ENCODE measurements at regions not wholly inside any gene's neighbourhood (a gene's known extent, or its start where the extent isn't known, plus 50 kb on each side); places are given as distances from the start of the nearest gene placed in this dataset.

DNA sequence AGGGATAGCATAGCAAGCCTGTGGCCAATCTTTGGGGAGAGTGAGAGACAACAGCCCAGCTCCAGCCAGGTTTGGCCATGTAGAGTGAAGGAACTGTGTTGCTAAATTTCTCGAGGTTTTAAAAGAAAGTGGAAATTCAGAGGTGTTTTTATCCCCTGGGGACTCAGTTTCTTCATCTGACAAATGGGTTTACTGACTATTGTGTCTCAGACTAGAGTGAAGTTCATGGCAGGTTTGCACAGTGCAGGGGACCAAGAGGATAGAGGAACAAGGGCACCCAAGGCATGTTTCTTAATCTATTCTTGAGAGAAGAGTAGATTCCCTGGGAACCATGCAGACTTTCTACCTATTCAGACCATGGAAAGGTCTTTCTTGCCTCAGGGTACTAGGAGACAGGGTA is 555.8 kb upstream of the C16orf82 start:
- TF ChIP-seq, protein P1, sequence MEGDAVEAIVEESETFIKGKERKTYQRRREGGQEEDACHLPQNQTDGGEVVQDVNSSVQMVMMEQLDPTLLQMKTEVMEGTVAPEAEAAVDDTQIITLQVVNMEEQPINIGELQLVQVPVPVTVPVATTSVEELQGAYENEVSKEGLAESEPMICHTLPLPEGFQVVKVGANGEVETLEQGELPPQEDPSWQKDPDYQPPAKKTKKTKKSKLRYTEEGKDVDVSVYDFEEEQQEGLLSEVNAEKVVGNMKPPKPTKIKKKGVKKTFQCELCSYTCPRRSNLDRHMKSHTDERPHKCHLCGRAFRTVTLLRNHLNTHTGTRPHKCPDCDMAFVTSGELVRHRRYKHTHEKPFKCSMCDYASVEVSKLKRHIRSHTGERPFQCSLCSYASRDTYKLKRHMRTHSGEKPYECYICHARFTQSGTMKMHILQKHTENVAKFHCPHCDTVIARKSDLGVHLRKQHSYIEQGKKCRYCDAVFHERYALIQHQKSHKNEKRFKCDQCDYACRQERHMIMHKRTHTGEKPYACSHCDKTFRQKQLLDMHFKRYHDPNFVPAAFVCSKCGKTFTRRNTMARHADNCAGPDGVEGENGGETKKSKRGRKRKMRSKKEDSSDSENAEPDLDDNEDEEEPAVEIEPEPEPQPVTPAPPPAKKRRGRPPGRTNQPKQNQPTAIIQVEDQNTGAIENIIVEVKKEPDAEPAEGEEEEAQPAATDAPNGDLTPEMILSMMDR (IDR thresholded peaks at IDR 0.05; ENCODE audit: low read length, missing control alignments), result no peak
- DNase-seq (ENCODE audit: low read depth), result no peak
- H3K4me3 ChIP-seq (replicated peaks; ENCODE audit: low read depth, low read length), result no peak overlapping the region

DNA sequence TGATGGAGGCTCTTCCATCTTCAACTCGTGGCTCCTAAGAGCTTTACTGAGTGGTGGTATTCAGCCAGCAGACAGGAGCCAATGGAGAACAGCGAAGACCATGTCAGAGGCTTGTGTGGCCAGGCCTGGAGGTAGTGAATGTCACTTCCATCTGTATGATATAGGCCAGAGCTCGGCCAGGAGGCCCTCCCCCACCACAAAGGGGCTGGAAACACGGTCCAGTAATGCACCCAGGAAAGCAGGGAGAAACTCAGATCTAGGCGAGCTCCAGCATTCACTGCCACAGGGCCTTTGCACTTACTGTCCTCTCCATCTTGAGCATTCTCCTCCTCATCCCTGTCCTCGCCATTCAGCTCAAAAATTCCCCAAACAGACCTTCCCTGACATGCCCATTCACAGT is 555.3 kb upstream of the C16orf82 start:
- no peak overlapping the region for H3K4me3 ChIP-seq (replicated peaks; ENCODE audit: low read depth, low read length)
- DNase-seq (ENCODE audit: low read depth), result no peak
- TF ChIP-seq, protein P1 (IDR thresholded peaks at IDR 0.05; ENCODE audit: low read length, missing control alignments), result no peak

DNA sequence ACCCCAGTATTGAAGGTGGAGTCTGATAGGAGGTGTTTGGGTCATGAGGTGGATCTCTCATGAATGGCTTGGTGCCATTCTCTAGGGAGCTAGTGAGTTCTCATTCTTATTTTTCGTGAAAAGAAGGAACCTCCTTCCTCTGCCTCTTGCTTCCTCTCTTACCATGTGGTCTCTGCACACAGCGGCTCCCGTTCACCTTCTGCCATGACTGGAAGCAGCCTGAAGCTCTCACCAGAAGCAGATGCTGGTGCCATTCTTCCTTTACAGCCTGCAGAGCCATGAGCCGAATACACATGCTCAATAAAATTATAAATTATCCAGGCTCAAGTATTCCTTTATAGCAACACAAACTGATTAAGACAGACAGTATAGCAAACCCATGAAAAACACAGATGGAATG is 545.1 kb upstream of the C16orf82 start:
- TF ChIP-seq, protein P1 (IDR thresholded peaks at IDR 0.05; ENCODE audit: low read length, missing control alignments), result no peak
- H3K4me3 ChIP-seq (replicated peaks; ENCODE audit: low read depth, low read length), result no peak overlapping the region
- DNase-seq (ENCODE audit: low read depth), result no peak

DNA sequence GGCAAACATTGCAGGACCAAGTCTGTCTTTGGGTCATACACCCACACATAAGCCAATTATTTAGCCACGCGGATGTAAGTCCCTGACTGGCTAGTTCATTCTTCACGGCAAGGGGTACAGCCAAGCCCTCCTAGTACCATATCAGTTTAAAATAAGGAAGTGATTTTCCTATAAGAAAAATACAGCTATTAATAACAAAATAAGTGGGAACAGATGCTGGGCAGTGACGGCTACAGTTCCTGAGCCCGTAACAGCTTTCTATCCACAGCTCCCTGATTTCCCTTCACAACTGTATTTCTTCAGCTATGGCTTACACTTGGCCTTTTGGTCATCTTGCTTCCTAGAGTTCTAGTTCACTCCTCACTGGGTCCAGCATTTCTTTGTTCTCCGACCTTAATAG is 542.4 kb upstream of the C16orf82 start:
- no peak for DNase-seq (ENCODE audit: low read depth)
- TF ChIP-seq, protein P1 (IDR thresholded peaks at IDR 0.05; ENCODE audit: low read length, missing control alignments), result no peak
- no peak overlapping the region for H3K4me3 ChIP-seq (replicated peaks; ENCODE audit: low read depth, low read length)

DNA sequence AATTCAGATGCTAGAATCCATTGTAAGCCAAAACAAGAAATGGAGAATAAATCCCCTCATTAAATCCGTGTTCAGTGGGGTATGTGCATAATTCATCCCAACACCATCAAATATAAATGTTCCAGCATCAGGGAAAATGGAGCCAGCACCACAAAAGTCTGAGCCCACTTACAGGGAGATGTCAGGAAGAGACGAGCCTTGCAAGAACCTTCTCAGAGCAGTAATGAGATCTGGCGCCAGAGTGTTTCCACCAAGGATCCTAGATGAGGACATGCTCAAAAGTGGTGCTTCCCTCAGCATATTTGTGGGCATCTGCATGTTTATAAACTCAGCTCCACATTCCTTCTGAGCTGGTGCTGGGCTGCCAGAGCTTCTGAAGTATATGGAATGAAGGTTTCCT is 541.9 kb upstream of the C16orf82 start:
- DNase-seq (ENCODE audit: low read depth), result no peak
- H3K4me3 ChIP-seq (replicated peaks; ENCODE audit: low read depth, low read length), result no peak overlapping the region
- TF ChIP-seq, protein P1 (IDR thresholded peaks at IDR 0.05; ENCODE audit: low read length, missing control alignments), result no peak

DNA sequence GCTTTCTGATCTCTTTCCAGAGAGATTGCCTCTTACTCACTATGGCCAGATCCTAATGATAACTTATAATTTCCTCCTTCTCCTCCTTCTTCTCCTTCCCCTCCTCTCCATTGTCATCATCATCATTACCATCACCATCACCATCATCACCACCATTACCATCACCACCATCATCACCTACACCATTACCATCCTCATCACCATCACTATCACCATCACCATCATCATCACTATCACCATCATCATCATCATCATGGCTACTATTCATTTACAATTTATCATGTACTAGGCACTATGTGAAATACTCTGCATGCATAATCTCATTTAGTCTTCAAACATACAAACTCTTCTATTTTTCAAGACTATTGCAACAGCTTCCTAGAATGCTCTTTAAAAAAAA is 540.9 kb upstream of the C16orf82 start:
- H3K4me3 ChIP-seq (replicated peaks; ENCODE audit: low read depth, low read length), result no peak overlapping the region

DNA sequence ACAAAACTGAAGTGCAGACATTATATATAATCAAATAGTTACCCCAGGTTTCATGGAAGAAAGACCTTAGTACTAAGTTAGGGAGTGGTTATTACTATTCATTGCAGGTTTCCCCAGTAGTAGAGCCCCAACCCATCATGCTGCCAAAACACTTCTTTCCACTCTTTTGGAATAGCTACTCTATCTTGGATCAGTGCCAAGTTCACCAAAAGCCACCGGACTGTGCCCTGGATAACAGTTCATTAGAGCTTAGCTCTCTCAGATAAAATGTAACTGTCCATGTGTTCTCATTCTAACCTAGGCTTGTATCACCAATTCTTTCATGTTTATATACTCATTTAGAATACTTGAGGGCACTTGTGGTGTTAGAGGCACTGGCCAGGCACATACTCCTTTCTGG is 540.1 kb upstream of the C16orf82 start:
- TF ChIP-seq, protein P1 (IDR thresholded peaks at IDR 0.05; ENCODE audit: low read length, missing control alignments), result no peak
- H3K4me3 ChIP-seq (replicated peaks; ENCODE audit: low read depth, low read length), result no peak overlapping the region
- DNase-seq (ENCODE audit: low read depth), result no peak

More for the DNA sequence above, 540.9 kb upstream of the C16orf82 start:
- no peak for DNase-seq (ENCODE audit: low read depth)
- TF ChIP-seq, protein P1 (IDR thresholded peaks at IDR 0.05; ENCODE audit: low read length, missing control alignments), result no peak
